H9 (cell line): ENCODE measurements at regions not wholly inside any gene's neighbourhood (a gene's known extent, or its start where the extent isn't known, plus 50 kb on each side); places are given as distances from the start of the nearest gene placed in this dataset.

ENCODE experiments used
- DNase-seq: peaks from one replicate; pipeline ENCODE4 v3.0.0-alpha.2; 2017
- H2AFZ ChIP-seq: one replicate; pipeline ENCODE4 v1.6.1; 2013; ENCODE audit warnings: mild to moderate bottlenecking, low read length, control low read depth, moderate library complexity
- H2AK5ac ChIP-seq: 2 replicates; pipeline ENCODE4 v1.6.1; 2013; ENCODE audit warnings: low read length, control low read depth, mixed read lengths; ENCODE audit not compliant: insufficient read length
- H2BK120ac ChIP-seq: one replicate; pipeline ENCODE4 v1.6.1; 2013; ENCODE audit warnings: low read depth, mild to moderate bottlenecking, low read length, control low read depth, inconsistent platforms; ENCODE audit not compliant: poor library complexity, severe bottlenecking
- H2BK12ac ChIP-seq: 2 replicates; pipeline ENCODE4 v1.6.1; 2013; ENCODE audit warnings: low read length, control low read depth, mixed read lengths, low read depth; ENCODE audit not compliant: insufficient read length
- H2BK15ac ChIP-seq: 2 replicates; pipeline ENCODE4 v1.6.1; 2013; ENCODE audit warnings: low read depth, low read length, control low read depth
- H2BK20ac ChIP-seq: one replicate; pipeline ENCODE4 v1.6.1; 2013; ENCODE audit warnings: low read depth, mild to moderate bottlenecking, low read length, control low read depth, inconsistent platforms; ENCODE audit not compliant: poor library complexity, severe bottlenecking
- H2BK5ac ChIP-seq: 2 replicates; pipeline ENCODE4 v1.6.1; 2013; ENCODE audit warnings: low read length, control low read depth, mixed read lengths; ENCODE audit not compliant: insufficient read length
- H3K14ac ChIP-seq: 2 replicates; pipeline ENCODE4 v1.6.1; 2013; ENCODE audit warnings: low read length, control low read depth; ENCODE audit not compliant: insufficient read depth
- H3K18ac ChIP-seq: 2 replicates; pipeline ENCODE4 v1.6.1; 2013; ENCODE audit warnings: low read depth, mild to moderate bottlenecking, mixed read lengths, low read length, control low read depth; ENCODE audit not compliant: insufficient read length
- H3K23ac ChIP-seq: 2 replicates; pipeline ENCODE4 v1.6.1; 2013; ENCODE audit warnings: low read length, control low read depth, mixed read lengths, low read depth; ENCODE audit not compliant: insufficient read length
- H3K23me2 ChIP-seq: 2 replicates; pipeline ENCODE4 v1.6.1; 2013; ENCODE audit warnings: low read depth, mild to moderate bottlenecking, mixed read lengths, low read length, control low read depth; ENCODE audit not compliant: insufficient read length, poor library complexity, severe bottlenecking
- H3K27ac ChIP-seq: 2 replicates; pipeline ENCODE4 v1.5.1; 2013; ENCODE audit warnings: low read length, control low read depth, mixed read lengths, low read depth; ENCODE audit not compliant: insufficient read length
- H3K27me3 ChIP-seq: 2 replicates; pipeline ENCODE4 v1.6.1; 2013; ENCODE audit warnings: low read length, control low read depth, inconsistent platforms; ENCODE audit not compliant: insufficient read depth
- H3K4ac ChIP-seq: 2 replicates; pipeline ENCODE4 v1.6.1; 2013; ENCODE audit warnings: low read depth, mild to moderate bottlenecking, control low read depth, inconsistent platforms, low read length, moderate library complexity
- H3K4me1 ChIP-seq: 2 replicates; pipeline ENCODE4 v1.6.1; 2013; ENCODE audit warnings: low read length, control low read depth, inconsistent platforms; ENCODE audit not compliant: insufficient read depth
- H3K4me2 ChIP-seq: 2 replicates; pipeline ENCODE4 v1.6.1; 2013; ENCODE audit warnings: low read length, control low read depth, mixed read lengths; ENCODE audit not compliant: insufficient read length, insufficient read depth
- H3K56ac ChIP-seq: 2 replicates; pipeline ENCODE4 v1.6.1; 2013; ENCODE audit warnings: low read depth, mild to moderate bottlenecking, mixed read lengths, low read length, control low read depth; ENCODE audit not compliant: insufficient read length
- H3K79me1 ChIP-seq: 2 replicates; pipeline ENCODE4 v1.6.1; 2013; ENCODE audit warnings: low read depth, mild to moderate bottlenecking, moderate library complexity, low read length, control low read depth, inconsistent platforms; ENCODE audit not compliant: insufficient read depth, poor library complexity, severe bottlenecking
- H3K79me2 ChIP-seq: 2 replicates; pipeline ENCODE4 v1.6.1; 2013; ENCODE audit warnings: low read length, control low read depth, inconsistent platforms; ENCODE audit not compliant: insufficient read depth
- H3K9ac ChIP-seq: 2 replicates; pipeline ENCODE4 v1.6.1; 2013; ENCODE audit warnings: low read length, control low read depth, mixed read lengths; ENCODE audit not compliant: insufficient read length; ENCODE audit errors: extremely low read depth
- H3K9me3 ChIP-seq: one replicate; pipeline ENCODE4 v1.6.1; 2013; ENCODE audit warnings: low read depth, low read length, inconsistent platforms; ENCODE audit not compliant: control insufficient read depth
- H3T11ph ChIP-seq: one replicate; pipeline ENCODE4 v1.6.1; 2013; ENCODE audit warnings: mild to moderate bottlenecking, low read length, control low read depth, inconsistent platforms
- H4K20me1 ChIP-seq: one replicate; pipeline ENCODE4 v1.6.1; 2013; ENCODE audit not compliant: control insufficient read depth, insufficient read length, insufficient read depth
- H4K5ac ChIP-seq: 2 replicates; pipeline ENCODE4 v1.6.1; 2013; ENCODE audit warnings: low read depth, mild to moderate bottlenecking, mixed read lengths, low read length, control low read depth; ENCODE audit not compliant: insufficient read length
- H4K8ac ChIP-seq: replicated peaks from 2 replicates; pipeline ENCODE4 v1.6.1; 2013; ENCODE audit warnings: low read length, control low read depth, mixed read lengths, low read depth; ENCODE audit not compliant: insufficient read length
- H4K91ac ChIP-seq: 2 replicates; pipeline ENCODE4 v1.6.1; 2013; ENCODE audit warnings: low read depth, mild to moderate bottlenecking, moderate library complexity, mixed read lengths, low read length, control low read depth; ENCODE audit not compliant: insufficient read length
- H3K27ac Mint-ChIP-seq, 3 experiments: 2 replicates in 2 of 3; 3 replicates in 1 of 3; pipeline ENCODE4 v1.8.0; 2020 to 2021; ENCODE audit warnings: mixed read lengths in 3 of 3, mild to moderate bottlenecking in 1 of 3, moderate library complexity in 1 of 3
- H3K27me3 Mint-ChIP-seq: 2 replicates; pipeline ENCODE4 v1.8.0; 2021; ENCODE audit warnings: low read depth, mild to moderate bottlenecking, moderate library complexity, mixed read lengths
- H3K36me3 Mint-ChIP-seq, 3 experiments: 2 replicates in 2 of 3; 3 replicates in 1 of 3; pipeline ENCODE4 v1.8.0; 2020 to 2021; ENCODE audit warnings: low read depth in 3 of 3, mixed read lengths in 3 of 3; ENCODE audit not compliant: insufficient read depth in 1 of 3
- H3K4me1 Mint-ChIP-seq, 2 experiments: 2 replicates each; pipeline ENCODE4 v1.8.0; 2020; ENCODE audit warnings: mixed read lengths in 2 of 2
- H3K4me3 Mint-ChIP-seq, 2 experiments: 2 replicates in 1 of 2; 3 replicates in 1 of 2; pipeline ENCODE4 v1.8.0; 2020 to 2021; ENCODE audit warnings: mild to moderate bottlenecking in 2 of 2, mixed read lengths in 2 of 2, moderate library complexity in 1 of 2
- H3K9me3 Mint-ChIP-seq, 2 experiments: 2 replicates in 1 of 2; 3 replicates in 1 of 2; pipeline ENCODE4 v1.8.0; 2020; ENCODE audit warnings: mild to moderate bottlenecking in 2 of 2, mixed read lengths in 2 of 2, moderate library complexity in 1 of 2
- WGBS: extraction: QIAGEN DNeasy Blood & Tissue Kit; methylation state at CpG from one replicate; pipeline ENCODE4 v1.1.7; 2013; ENCODE audit warnings: missing lambda C conversion rate, low lambda C conversion rate, mixed read lengths; ENCODE audit not compliant: insufficient read length; ENCODE audit errors: extremely low coverage; 5-methylcytosine and 5-hydroxymethylcytosine counted together
- TF ChIP-seq, protein P1 (sequence below): fragments of 200-600 bp; sonication (generic); conservative IDR thresholded peaks from 3 replicates; pipeline ENCODE4 v1.8.0; 2021; ENCODE audit warnings: antibody characterized with exemption, mild to moderate bottlenecking

DNA sequence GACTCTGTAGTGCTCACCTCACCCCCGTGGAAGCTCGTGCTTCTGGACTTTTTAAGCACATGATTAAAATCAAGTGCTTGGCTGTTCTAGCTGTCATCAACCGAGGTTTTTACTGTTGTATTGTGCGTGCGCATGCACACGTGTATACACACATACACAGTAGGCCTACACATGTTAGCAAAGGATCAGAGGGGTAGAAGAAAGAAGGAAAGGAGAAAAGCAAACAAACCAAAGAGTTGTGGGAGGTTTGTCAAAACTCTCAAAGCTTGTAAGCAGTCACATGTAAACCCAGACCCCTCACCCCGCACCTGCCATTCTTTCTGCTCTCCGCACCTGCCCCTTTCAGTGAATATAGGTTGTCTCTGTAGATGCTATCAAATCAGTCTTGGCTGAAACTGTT is 311.8 kb downstream of the HS3ST1 start:
- DNase-seq = no peak
- H3K23me2 ChIP-seq = no peaks in the 10 kb centered on the region
- TF ChIP-seq, protein P1, sequence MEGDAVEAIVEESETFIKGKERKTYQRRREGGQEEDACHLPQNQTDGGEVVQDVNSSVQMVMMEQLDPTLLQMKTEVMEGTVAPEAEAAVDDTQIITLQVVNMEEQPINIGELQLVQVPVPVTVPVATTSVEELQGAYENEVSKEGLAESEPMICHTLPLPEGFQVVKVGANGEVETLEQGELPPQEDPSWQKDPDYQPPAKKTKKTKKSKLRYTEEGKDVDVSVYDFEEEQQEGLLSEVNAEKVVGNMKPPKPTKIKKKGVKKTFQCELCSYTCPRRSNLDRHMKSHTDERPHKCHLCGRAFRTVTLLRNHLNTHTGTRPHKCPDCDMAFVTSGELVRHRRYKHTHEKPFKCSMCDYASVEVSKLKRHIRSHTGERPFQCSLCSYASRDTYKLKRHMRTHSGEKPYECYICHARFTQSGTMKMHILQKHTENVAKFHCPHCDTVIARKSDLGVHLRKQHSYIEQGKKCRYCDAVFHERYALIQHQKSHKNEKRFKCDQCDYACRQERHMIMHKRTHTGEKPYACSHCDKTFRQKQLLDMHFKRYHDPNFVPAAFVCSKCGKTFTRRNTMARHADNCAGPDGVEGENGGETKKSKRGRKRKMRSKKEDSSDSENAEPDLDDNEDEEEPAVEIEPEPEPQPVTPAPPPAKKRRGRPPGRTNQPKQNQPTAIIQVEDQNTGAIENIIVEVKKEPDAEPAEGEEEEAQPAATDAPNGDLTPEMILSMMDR = no peak

More for the DNA sequence above, 311.8 kb downstream of the HS3ST1 start:
- Mint-ChIP-seq H3K9me3 (no peaks in the 10 kb centered on the region), H3K4me3 (no peak overlapping the region), H3K4me1 (peaks cover 9 to 10% of the 10 kb centered on the region in 2 experiments), H3K36me3 (no peaks in the 10 kb centered on the region), H3K27me3 (no peaks in the 10 kb centered on the region), H3K27ac (no peak overlapping the region)
- Histone ChIP-seq H4K5ac (no peak overlapping the region), H3K4ac (no peak overlapping the region), H2AK5ac (no peak overlapping the region), H3K9ac (no peak overlapping the region), H3K4me2 (no peak overlapping the region), H3K79me1 (no peaks in the 10 kb centered on the region), H3K27me3 (no peaks in the 10 kb centered on the region), H3K79me2 (no peaks in the 10 kb centered on the region), H3K9me3 (no peaks in the 10 kb centered on the region), H4K20me1 (no peaks in the 10 kb centered on the region), H2AFZ (no peak overlapping the region), H3K27ac (no peak overlapping the region), H4K91ac (no peak overlapping the region), H3K4me1 (peaks cover 9% of the 10 kb centered on the region), H3K56ac (no peak overlapping the region), H2BK120ac (no peak overlapping the region), H2BK12ac (no peak overlapping the region), H2BK15ac (no peak overlapping the region), H3T11ph (no peak overlapping the region), H2BK5ac (no peak overlapping the region), H3K14ac (no peak overlapping the region), H4K8ac (no peak overlapping the region), H3K18ac (no peak overlapping the region), H3K23ac (no peak overlapping the region), H2BK20ac (no peak overlapping the region)
- WGBS = no CpG with 5 or more reads among the region's 8 CpGs
